DMS79 (cell line): ENCODE measurements at regions not wholly inside any gene's neighbourhood (a gene's known extent, or its start where the extent isn't known, plus 50 kb on each side); places are given as distances from the start of the nearest gene placed in this dataset.

Experiments
- DNase-seq: peaks from one replicate; lab custom pipeline; 2025; lab: John Stamatoyannopoulos, UW

DNA sequence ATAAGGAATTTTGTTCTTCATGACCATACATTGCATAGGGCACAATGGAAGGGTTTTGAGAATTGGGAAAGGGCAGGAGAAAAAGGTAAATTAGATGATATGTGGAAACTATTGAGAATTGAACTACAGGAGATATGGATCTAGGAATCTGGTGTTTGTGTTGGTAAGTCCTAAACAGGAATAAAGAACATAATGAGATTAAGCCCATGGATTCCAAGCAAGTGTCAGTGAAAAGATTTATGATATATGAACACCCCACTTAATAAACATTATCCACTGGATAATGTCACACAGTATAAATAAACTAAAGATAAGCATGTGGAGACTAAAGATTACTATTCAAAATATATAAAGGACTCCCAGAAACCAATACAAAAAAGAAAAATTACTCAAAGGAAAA lies 98.2 kb downstream of the TNFSF18 start:
- no peak for DNase-seq

GRCh38 chr1:172954476-172955150 lies 96.1 kb downstream of the TNFSF18 start:
- DNase-seq: no peak

DNA sequence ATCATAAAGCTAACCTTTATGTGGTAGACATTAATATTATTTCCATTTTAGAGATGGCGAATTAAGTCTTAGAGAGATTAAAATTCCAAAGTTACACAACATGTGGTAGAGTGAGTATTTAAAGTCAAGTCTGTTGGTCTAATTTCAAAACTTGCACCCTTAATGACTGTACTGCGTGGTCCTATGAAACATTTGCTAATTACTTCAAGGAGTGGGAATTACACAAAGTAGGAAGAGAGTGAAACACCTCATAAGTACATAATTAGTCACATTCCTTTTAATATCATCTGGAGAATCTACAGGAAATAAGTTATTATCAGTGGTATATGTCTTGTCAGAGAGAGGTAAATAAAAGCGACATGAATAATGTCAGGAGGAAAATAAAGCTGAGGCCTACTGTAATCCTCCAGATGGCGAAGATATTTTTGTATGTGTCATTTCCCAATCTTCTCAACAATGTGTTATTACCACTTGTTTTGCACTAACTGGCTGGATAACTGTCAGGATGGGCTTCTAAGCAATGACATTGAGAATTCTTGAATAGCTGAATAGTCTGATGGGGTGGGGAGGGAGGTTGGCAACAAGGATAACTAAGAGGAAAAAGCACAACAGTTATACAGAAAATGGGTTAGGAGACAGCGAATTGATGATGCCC lies 95.5 kb downstream of the TNFSF18 start:
- DNase-seq: no peak

GRCh38 chr1:172956871-172957270 lies 93.9 kb downstream of the TNFSF18 start:
- no peak for DNase-seq

DNA sequence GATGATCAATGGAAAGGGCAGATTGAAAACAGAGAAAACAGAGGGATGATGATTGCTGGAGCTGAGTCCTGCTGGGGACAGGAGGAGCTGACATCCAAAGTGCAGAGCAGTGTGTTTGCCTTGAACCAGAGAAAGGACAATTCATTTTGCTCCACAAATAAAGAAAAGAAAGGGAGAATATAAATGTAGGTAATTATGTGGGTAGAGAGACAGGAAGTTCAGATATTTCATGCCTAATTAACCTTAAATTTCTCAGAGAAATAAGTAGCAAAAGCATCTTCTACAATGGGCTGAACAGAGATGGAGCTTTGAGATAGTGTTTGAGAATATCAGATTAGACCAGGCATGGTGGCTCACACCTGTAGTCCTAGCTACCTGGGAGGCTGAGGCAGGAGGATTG lies 93.2 kb downstream of the TNFSF18 start:
- no peak for DNase-seq

GRCh38 chr1:172959571-172959970 lies 91.2 kb downstream of the TNFSF18 start:
- DNase-seq: no peak

GRCh38 chr1:172960019-172960418 lies 90.7 kb downstream of the TNFSF18 start:
- DNase-seq: no peak

- DNase-seq: no peak
Observed at GRCh38 chr1:172960454-172961208, 90.1 kb downstream of the TNFSF18 start.

DNA sequence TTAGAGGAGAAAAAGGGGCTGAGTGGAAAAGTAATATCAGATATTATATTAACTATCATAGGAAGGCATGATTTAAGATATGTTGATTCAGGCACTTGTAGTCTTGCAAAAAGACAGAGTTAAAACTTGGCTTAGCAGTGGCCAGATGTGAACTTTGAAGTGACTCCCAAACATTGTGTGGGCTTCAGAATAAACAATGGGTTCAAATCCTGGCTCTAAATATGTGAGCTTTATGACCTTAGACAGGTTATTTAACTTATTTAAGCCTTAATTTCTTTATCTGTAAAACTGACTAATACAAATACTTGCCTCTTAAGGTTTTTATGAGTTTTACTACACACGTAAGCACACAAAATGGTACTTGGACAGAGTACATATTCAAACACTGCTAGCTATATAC lies 85.9 kb downstream of the TNFSF18 start:
- no peak for DNase-seq

DNA sequence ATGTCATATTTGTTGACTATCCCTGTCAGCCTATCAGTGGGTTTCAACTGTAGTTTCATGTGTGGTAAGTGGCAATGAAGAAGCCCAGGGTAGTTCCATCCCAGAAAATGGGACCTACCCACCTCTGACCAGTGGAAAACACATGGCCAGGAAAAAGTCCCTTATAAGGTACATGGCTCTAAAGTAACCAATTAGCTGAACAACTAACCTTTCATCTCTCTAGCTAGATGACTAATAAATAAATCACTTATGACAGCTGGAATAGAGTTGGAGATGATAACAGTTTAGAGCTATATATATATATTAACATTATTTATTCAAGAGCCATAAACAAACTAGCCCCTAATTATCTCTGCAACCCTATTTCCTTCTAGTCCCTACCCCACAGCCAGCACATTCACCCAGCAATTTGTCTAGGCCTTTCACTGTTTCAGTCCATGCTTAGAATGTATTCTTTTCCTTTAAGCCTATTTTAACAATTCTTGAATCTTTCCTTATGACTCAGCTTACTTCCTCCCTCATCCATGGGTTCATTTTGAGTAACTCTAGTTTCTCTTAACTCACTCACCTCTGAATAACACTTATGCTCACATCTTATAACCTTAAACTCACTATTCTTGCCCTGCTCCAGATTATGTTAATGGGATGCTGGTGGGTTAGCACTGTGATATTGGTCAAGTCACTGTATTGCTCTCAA lies 83.7 kb downstream of the TNFSF18 start:
- no peak for DNase-seq

- no peak for DNase-seq
Observed at GRCh38 chr1:172967936-172968335, 82.8 kb downstream of the TNFSF18 start.

DNA sequence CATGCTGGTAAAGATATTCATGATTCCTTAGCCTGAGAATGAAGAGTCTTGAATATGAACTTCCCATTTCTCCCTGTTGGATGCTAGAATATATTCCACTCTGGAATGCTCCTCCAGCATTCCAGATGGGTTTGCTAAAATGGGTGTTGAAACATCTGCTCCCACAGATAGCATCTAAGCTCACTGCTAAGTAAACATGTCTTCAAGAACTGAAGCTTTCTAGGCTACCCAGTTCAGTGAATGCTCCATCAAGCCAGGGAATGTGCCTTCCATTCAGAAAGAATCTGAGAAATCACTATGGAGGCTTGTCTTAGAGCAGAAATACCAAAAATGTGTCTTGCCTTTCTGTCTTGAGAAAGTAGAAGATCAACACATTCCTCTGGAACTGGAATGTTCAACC lies 81.1 kb downstream of the TNFSF18 start:
- no peak for DNase-seq

GRCh38 chr1:172970186-172970585 lies 80.6 kb downstream of the TNFSF18 start:
- no peak for DNase-seq

- no peak for DNase-seq
Observed at GRCh38 chr1:172971241-172971640, 79.5 kb downstream of the TNFSF18 start.

GRCh38 chr1:172972258-172972657 lies 78.5 kb downstream of the TNFSF18 start:
- DNase-seq: no peak

GRCh38 chr1:172973424-172973823 lies 77.3 kb downstream of the TNFSF18 start:
- DNase-seq: no peak

DNA sequence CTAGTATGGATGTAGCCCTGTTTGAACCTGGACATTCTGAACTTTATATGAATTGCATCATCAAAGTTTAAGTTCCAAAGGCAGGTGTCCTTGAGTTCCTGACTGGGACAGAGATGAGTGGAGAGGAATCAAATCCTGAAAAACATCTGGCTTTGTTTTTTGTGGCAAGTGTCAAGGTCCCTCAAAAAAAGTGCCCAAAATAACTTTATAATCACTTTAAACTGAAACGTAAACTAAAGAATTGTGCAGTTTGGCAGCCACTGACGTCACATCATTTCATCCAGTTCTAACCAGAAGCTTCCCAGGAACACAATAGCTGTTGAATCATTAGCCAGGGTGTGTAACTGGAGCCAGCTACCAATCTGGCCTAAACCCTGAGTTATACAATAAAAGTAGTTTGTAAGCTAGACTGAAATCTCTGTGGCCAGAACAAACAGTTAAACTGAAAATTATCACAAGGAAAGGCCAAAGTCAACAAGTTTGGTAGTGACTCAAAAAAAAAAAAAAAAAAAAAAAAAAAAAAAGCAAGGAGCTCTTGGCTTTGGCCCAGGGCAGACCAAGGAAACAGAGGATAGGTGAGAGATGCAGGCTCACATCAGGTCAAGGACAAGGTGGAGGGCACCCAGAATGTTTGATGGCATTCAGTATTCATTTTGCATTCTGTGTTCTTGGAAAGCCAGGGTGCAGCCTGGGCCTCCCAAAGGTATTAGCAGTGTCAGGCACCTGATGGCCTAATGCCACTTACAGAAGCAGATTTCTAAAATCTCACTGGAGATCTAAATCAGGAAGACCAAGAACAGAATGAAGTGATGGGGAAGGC lies 74.3 kb downstream of the TNFSF18 start:
- DNase-seq: no peak

DNA sequence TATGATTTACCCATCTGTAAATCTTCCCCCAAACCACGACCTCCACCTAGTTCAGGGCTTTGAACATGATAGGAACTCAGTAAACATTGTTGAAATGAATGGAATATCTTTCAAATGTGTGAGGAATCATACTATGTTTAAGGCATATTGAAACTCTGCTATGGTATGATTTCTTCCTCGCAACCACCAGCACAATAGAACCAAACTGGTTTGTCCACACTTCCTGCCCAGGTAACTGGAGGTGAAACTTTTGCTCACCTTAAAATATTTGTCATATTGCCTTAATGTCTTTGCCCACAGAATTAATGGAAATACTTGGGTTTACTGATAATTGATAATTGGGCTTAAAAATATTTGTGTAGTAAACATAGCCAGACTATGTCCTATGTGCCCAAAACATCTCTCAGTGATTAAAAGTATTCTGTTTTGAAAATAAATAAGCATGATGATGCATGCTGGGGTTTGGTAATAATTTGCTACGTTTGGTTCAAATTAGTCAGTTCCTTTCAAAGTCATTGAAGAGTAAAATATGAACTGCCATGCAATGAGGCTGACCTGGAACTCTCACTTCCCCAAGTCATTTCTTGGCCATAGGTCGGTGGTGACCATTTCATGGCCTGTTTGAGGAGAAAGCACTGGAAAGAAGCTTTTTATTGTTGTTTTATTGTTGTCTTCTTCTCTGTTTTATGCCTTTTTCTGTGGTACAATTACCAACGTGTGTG lies 73.3 kb downstream of the TNFSF18 start:
- DNase-seq: no peak

DNA sequence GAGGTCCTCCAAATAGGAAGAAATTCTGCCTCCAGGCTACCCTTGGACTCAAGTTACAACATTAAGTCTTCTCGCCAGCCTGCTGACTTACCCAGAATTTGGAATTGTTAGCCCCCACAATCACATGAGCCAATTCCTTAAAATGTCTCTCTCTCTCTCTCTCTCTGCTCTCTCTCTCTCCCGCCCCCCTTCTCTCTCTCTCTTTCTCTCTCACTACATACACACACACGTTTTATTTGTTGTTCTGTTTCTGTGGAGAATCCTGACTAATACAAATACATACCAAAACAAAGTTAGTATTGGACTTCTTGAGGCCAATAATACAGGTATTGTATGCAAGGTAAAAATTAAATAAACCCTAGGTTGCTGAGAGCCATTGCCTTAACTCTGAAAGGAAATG lies 72.1 kb downstream of the TNFSF18 start:
- no peak for DNase-seq

DNA sequence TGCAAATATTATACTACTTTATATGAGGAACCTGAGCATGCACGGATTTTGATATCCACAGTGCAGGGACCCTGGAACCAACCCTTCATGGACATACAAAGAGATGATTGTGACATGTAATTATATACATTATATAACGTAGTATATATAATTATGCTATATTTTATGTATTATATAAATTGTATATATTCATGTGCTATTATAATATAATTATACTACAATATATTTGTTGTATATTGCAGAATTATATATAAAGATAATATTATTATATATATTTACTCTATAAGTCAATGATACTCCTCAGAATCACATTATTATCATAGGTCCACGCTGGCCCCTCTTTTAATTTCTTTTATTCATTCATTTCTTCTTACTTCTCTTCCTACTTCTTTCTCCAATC lies 70.9 kb downstream of the TNFSF18 start:
- DNase-seq: no peak

- DNase-seq: no peak
Observed at GRCh38 chr1:172980456-172980855, 70.3 kb downstream of the TNFSF18 start.
